Lower leg skin (tissue), 4 donors: ENCODE measurements at regions not wholly inside any gene's neighbourhood (a gene's known extent, or its start where the extent isn't known, plus 50 kb on each side); places are given as distances from the start of the nearest gene placed in this dataset.

Source experiments
- DNase-seq, 2 donors: peaks; one replicate each; pipeline ENCODE4 v3.0.0-alpha.2; 2019; ENCODE audit warnings: low spot score in 2 of 2
- H3K4me3 ChIP-seq: fragments of 200-600 bp; sonication (generic); 2 replicates; pipeline ENCODE4 v1.5.1; 2017; ENCODE audit warnings: mild to moderate bottlenecking, low read depth; ENCODE audit not compliant: poor library complexity, severe bottlenecking
- CTCF ChIP-seq, 3 donors: fragments of 450-650 bp; IDR thresholded peaks; one replicate each; pipeline ENCODE4 v1.5.1; 2016; ENCODE audit warnings: antibody characterized with exemption in 3 of 3, mild to moderate bottlenecking in 3 of 3, moderate library complexity in 2 of 3
- POLR2A ChIP-seq, 2 donors: fragments of 450-650 bp; IDR thresholded peaks; one replicate each; pipeline ENCODE4 v1.6.1; 2016 to 2017; ENCODE audit warnings: antibody characterized with exemption in 2 of 2, mild to moderate bottlenecking in 1 of 2, moderate library complexity in 1 of 2
- WGBS, 2 donors: methylation state at CpG; one replicate each; pipeline ENCODE4 v1.1.5; 2018; 5-methylcytosine and 5-hydroxymethylcytosine counted together
- intact Hi-C: fragments of 100-400 bp; cut with DNase I; formaldehyde crosslinking; loops from one replicate; pipeline ENCODE4 v1.15.0; 2023; ENCODE audit warnings: low total_unique reads

DNA sequence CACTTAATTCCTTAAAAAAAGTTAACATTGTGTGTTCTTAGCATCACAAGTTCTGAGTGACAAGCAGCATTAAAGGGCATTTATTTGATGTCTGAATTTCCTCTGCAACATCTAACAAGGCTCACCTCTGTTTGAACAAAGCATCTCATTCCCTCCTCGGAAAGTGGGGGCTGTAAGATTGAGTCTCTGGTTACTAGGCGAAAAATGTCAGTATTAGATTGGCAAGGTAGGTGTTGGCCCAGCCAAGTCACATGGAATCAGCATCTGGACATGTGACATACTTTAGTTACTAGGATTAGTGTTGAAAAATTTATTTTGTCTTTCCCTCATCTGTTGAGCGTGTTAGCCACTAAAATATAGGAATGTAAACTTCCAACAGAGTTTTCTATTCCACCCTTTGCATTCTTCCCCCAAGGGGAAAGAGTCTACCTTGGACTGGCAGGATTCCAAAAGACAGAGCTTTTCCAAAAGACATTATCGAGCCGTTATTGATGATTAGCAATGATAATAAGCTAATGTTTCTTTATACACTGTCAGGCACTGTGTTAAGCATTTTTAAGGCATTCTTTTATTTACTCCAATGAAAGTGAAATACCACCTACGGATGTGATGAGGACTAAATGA is 194.9 kb upstream of the BTG1 start:
- no peak for TF ChIP-seq POLR2A (IDR thresholded peaks at IDR 0.05)
- TF ChIP-seq CTCF (IDR thresholded peaks at IDR 0.05): no peak
- DNase-seq: no peak
- intact Hi-C loops: no loop called here
- 48 to 59% methylated on average over 6 of the region's 6 CpGs for WGBS, 2 donors
- H3K4me3 ChIP-seq: no peak overlapping the region

DNA sequence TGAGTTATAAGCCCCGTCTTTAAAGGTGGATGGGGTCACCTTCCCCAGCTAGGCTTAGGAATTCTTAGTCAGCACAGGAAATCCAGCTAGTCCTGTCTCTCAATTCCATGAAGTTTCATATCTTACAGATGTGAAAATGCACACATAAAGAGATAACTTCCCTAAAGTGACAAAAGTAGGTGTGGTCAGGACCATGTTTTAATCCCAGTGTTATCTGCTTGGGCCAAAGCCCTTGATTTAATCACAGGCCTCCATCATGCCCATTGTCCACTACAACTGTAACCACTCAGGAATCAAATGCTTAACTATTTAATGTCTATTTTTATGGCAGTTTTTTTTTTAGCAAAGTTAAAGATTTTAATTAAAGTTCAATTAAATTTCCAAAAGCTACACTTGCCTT is 194.4 kb upstream of the BTG1 start:
- TF ChIP-seq CTCF (IDR thresholded peaks at IDR 0.05) (no peak), POLR2A (IDR thresholded peaks at IDR 0.05) (no peak)
- intact Hi-C loops: no loop called here
- WGBS, 2 donors: 89 to 100% methylated on average over 1 of the region's 1 CpG
- DNase-seq: no peak
- no peak overlapping the region for H3K4me3 ChIP-seq

GRCh38 chr12:92339198-92339821 is 193.7 kb upstream of the BTG1 start:
- 97 to 98% methylated on average over 13 of the region's 13 CpGs for WGBS, 2 donors
- intact Hi-C loops: no loop called here
- TF ChIP-seq CTCF (IDR thresholded peaks at IDR 0.05) (no peak), POLR2A (IDR thresholded peaks at IDR 0.05) (no peak)
- no peak for DNase-seq
- H3K4me3 ChIP-seq: no peak overlapping the region

DNA sequence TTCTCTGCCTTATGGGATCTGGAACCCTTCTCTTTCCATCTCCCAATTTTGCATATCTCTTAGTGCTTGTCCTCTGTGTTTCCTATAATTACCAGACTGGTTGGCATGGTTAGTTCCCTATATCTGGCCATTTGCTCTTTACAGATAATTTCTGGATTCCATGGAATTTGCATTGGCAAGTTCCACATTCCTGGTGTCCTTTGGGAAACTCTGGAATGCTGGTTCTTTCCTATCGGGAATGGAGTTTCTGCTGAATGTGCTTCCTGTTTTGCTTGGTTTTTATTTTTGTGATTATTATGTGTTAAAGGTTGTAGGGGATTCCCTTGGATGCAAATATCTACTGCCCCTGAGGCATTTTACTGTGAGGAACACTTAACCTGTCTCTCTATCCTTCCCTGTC is 193.0 kb upstream of the BTG1 start:
- TF ChIP-seq CTCF (IDR thresholded peaks at IDR 0.05): no peak
- H3K4me3 ChIP-seq: no peak overlapping the region
- no peak for DNase-seq
- intact Hi-C loops: no loop called here
- WGBS, 2 donors: 57 to 67% methylated on average over 1 of the region's 1 CpG

- 92 to 94% methylated on average over 2 of the region's 2 CpGs for WGBS, 2 donors
- intact Hi-C loops: no loop called here
- no peak overlapping the region for H3K4me3 ChIP-seq
- no peak for TF ChIP-seq CTCF (IDR thresholded peaks at IDR 0.05)
- no peak for TF ChIP-seq POLR2A (IDR thresholded peaks at IDR 0.05)
- no peak for DNase-seq
Measured at GRCh38 chr12:92338102-92338501, 192.5 kb upstream of the BTG1 start.

GRCh38 chr12:92337128-92337527 is 191.5 kb upstream of the BTG1 start:
- no peak for TF ChIP-seq POLR2A (IDR thresholded peaks at IDR 0.05)
- no peak for TF ChIP-seq CTCF (IDR thresholded peaks at IDR 0.05)
- WGBS, 2 donors: 77 to 93% methylated on average over 4 of the region's 4 CpGs
- DNase-seq: no peak
- H3K4me3 ChIP-seq: no peak overlapping the region
- intact Hi-C loops: no loop called here
